Umbilical cord (tissue), 1 donor: ENCODE measurements at regions not wholly inside any gene's neighbourhood (a gene's known extent, or its start where the extent isn't known, plus 50 kb on each side); places are given as distances from the start of the nearest gene placed in this dataset.

Experiments used
- DNase-seq: peaks from one replicate; pipeline ENCODE4 v3.0.0-alpha.2; 2015; ENCODE audit warnings: low spot score

DNA sequence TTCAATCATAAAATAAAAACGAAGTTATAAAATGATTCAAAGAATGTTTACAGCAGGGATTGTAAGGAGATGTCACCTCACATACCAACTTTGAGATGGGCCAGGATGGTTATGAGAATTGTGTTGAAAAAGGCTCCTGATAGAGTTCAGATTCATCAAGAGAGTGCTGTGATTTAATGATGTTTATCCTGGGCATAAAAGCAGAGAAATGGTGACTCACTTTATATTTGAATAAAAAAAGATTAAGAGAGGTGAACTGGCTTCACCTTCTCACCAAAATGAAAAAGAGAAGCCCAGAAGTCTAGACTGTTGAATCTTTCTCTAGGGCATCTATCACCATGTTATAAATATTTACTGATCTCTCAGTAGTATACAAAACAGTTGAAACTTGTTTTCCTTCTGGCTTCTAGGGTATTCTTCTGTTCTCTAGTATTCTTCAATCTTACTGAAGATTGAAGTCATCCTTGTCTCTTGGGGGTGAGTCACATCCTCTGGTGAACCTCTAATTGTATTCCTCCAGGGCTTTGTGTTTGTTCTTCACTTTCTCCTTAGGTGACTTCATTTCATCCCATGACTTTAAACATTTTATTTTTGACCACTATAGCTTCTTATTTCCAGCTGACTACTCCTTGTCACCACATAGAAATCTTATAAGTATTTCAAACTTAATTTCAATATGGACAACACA, 1237.3 kb upstream of the C9orf72 start:
- no peak for DNase-seq

DNA sequence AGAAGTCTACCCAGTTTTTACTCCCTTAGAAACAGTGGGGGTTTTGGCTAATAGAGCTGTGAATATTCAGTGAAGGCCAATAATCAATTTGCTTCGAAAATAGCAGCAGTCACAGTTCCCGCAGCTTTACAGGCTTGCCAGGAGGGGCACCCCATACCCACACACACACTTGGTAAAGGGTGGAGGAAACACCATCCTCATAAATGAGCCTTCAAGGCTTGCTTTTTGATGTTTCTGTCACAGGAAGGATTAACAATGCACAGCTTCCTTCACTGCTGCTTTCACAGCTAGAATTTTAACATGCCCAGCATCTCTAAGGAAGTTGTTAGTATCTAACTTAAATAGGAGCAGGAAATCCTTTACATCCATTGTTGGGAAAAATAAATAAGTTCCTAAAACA, 1247.5 kb upstream of the C9orf72 start:
- no peak for DNase-seq

DNA sequence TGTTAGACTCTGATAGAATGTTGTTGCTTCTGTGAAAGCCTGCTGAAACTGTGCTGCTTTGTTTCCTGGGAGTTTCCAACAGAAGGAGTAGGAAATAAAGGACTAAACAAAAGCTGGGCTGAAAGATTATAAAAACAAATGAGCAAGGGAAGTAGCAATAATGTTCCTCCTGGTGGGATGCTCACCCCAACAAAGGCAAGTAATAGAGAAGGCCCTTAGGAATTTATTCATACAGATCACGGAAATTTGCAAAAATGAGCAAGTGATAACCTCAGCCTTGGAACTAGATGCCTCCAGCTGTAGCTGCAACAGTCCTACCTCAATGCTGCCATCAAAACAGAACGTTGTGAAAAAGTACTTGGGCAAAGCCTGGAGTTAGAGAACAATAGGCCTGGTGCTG, 1248.0 kb upstream of the C9orf72 start:
- no peak for DNase-seq

DNA sequence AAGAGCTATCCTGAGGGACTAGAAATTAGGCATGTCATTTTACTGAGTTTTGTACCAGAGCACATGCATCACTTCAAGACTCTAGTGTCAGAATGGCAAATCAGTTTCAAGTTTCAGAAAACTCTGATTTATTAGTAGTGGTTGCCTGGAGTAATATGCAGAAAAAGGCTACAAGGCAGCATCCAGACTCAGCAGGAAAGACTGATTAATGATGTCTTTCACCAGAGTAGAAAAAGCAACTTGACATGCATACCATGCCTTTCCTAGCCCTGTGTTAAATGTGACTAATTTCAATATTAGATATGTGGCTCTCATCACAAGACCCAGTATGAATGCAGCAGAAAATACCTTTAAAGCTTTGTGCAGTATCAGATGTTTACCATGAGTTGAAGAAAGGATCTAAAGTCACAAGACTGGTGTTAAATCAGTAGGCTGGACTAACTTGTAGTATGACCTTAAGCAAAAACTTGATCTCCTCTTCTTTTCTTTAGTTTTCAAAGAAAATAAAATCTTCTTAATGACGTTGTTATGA, 1251.2 kb upstream of the C9orf72 start:
- DNase-seq = no peak

DNA sequence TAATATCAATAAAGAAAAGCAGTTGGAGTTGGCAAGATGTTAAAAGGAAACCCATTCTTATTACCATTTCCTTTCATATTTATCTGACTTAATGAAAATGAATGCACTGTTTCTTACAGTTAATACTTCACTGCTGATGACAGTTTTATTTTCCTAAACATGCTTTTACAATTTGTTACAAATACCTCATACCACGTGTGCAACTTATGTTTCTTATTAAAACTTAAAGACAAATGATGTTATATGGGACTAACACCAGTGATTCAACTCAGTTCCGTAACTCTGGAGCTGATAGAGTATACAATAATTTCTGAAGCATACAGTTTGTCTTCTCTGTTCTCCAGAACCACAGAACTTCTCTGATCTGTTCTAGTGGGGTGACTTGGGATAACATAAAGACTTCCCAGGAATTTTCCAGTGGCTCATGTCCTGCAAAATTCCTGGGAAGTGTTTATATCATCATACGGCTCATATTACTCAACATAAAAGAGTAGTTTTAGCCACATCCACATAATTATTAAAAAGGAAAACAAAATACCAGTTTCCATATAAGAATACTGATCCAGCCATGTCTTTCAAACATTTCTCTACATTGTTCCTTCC, 1259.0 kb upstream of the C9orf72 start:
- peak; percentile 14 for DNase-seq

DNA sequence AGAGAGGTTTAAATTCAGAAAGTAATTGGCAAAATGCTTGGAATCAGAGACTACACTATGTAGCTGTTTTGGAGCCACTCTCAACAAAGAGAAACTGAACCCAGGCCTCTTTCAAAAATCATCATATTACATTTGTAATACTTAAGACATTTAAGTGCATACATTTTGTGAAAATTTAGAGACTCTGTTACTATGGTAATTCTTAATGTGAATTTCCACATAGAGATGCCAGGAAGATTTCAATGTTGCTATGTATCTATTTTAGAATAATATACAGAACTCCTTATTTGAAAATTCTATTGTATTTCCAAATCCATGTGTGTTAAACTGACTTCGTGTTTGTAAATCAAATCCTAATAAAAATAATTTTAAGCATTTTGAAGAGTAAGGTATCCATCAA, 1260.9 kb upstream of the C9orf72 start:
- DNase-seq = no peak

DNA sequence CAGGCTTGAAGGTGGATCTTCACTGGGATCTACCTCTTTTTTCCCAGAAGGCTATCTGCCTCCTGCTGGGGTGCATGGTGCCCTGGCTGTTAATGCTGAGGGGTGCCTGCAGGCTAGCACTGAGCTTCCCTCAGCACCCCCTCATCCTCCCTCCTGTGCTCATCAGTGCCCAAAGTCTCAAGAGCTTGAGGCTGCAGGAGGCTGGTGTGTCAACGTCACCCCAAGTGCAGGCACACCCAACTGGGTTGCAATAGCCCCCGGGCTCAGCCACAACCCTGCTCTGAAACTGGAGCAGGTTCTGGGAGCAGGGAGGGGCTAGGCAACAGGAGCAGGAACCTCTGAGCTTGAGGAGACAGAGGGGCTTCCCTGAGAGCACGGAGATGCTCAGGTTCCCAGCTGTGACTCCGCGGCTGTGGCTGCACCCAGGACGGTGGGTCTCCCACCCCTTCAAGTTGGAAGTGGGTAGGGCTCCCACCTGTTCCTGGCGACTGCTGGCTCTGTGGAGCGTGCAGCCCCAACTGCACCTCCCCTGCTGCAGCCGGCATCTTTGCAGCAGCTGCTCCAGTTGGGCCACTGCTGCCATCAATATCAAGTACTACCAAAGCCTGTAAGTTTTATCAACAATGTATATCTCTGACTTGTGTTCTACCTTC, 1266.6 kb upstream of the C9orf72 start:
- no peak for DNase-seq

DNA sequence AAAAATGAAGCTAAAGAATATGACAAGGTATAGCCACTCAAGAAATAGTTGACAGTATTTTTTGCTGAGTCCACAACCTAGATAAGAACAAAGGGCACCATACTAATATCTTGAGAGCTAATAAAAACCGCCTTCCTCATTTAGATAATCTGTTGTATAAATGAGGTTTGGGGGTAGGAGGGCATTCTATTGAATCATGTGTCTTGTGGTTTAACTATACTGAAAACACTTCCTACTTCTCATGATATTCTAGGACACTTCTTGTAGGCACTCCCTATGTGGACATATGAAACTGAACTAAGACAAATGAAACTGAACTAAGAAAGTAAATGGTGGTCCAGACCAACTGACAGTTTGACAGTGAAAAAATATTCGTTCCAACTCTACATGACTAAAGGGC, 1268.5 kb upstream of the C9orf72 start:
- DNase-seq = no peak

DNA sequence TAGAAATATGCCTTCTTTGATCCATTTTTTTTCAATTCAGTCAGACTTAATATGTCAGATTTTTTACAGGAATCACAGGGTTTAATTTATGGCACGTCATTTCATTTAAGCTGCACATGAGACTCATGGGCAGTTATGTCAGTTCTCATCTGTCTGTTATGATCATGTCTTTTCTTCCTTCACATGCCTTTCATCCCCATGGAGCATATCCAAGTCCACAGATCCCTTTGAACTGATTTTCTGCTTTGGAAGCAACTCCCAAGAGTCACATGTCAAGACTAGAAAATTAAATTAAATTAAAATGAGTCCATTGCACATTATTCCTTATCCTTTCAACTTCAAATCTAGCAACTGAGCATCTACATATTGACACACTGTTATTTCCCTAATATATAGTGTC, 1274.0 kb upstream of the C9orf72 start:
- DNase-seq = no peak

DNA sequence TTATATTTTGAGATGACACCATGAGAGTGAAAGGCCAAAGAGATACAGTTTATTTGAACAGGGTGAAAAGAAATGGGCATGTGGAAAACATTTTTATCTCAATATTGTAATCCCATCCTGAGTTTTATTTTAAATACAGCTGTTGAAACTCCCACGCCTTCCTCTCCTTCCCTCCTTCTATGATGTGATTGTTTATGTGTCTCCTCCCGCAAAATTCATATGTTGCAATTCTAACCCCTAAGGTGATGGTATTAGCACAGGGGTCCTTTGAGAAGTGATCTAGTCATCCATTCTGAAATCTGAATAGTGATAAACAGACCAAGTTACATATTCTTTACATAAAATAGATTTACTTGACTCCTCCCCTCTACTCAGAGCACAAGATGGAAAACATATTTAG, 1275.4 kb upstream of the C9orf72 start:
- DNase-seq = no peak

DNA sequence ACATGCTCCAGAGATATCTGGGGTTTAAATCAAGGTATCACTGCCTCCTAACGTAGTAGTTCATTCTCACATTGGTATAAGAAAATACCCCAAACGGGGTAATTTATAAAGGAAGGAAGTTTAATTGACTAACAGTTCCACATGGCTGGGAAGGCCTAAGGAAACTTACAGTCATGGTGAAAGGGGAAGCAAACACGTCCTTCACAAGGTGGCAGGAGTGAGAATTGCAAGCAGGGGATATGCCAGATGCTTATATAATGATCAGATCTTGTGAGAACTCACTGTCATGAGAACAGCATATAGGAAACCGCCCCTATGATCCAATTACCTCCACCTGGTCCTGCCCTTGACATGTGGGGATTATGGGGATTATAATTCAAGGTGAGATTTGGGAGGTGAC, 1280.2 kb upstream of the C9orf72 start:
- no peak for DNase-seq

DNA sequence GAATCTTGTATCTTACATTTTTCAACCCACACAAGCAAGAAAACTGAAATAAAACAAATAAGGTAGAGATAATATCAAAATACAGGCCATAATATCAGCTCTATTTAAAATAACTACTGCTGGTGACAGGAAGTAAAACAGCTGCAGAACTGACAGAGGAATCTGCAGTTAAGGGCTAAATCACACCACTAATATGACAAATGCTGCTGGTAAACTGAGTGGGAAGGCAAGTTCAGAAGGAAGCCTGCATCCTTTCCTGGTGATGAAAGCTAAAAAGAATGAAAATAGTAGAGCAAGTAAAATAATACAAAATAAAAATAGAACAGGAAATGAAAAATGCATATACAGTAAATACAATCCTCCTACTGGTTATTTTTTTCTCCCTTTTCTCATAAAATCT, 1293.7 kb upstream of the C9orf72 start:
- peak; percentile 11 for DNase-seq

DNA sequence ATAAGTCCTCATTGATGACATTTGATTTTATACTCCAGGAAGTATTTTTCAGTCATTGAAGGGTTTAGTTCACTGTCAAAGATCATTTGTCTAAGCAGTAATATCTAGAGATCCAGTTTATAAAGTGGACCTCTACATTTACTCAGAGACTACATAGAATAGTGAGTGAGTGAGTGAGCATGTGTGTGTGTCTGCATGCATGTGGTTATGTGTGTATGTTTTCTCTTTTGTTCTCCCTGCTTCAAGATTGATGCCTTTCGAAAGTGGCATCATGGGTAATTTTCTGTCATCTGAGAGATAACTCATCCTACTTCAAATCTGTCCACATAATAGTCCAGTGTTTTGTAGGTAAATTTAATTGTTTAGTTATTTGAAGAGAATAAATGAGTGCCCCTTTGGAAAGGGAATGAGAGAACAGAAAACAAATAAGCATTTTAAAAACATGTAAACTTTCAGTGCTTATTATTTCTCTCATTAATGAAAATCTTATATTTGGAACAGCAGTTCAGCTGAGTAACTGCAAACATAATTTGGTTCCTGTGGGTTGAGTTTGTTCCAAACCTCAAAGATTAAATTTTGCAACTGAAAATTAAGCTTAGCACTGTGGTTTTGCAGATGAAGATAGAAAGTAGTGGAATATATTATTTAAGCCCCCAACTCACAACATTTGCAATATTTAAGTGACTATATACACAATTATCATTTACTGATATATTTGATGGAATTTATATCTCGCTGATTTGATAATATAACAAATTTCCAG, 1295.1 kb upstream of the C9orf72 start:
- DNase-seq = no peak

DNA sequence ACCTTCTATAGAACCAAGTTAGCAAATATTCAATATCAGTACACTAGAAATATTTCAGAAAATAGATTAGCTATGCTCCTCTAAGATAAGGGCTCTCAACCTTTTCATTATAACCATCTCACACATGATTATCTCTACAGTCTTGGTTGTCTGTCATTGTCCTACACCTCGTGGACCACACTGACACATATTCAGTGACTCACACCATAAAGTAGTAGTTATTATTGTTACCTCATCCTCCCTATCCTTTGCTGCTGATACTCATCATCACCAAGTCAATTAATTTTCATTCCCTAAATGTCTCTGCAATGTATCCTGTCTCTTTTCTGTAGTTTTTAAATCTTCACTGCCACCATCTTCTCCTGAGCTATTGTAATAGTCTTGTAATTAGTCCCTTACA, 1309.2 kb upstream of the C9orf72 start:
- DNase-seq = no peak

DNA sequence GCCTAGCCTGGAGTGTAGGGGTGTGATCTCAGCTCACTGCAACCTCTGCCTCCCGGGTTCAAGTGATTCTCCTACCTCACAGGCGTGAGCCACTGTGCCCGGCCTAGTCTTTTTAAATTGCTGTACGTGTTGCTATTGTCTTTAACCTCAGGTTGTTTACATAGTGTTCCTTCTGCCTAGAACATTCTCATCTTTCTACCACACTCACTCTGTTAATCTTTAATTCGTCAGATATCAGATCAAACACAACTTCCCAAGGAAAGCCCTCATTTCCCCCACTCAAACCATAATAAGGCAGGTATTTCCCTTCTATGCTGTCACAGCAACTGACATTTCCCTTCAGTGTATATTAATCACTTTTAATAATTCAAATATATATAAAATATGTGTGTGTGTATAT, 1310.0 kb upstream of the C9orf72 start:
- no peak for DNase-seq

DNA sequence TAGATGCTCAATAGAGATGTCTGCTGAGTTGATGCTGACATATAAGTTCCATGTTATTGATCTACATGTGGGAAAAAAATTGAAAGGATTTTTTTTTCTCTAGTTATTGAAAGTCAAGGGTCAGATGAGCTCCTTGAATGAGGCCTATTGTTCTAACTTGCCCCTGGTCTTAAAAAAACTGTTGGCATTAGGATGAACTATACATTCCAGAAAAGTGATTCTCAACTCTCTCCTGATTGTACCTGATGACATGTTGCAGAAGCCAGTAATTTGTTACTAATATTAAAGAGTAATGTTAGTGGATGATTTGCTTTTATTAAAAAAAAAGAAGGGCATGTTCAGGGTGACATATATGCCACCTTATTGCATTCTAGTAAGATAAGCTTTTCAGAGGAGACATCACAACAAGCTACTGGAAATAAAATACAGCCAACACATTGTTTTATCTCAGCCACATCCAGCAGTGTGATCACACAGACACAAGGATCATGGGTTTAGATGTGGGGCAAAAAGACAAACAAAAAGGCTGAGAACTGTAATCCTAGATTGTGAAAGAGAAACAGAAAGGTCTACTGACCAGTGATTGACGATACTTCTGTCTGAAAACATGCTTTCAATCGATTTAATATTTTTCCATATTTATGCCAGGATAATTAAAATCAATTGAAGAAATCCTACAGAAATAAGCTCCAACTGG, 1314.1 kb upstream of the C9orf72 start:
- DNase-seq = no peak

DNA sequence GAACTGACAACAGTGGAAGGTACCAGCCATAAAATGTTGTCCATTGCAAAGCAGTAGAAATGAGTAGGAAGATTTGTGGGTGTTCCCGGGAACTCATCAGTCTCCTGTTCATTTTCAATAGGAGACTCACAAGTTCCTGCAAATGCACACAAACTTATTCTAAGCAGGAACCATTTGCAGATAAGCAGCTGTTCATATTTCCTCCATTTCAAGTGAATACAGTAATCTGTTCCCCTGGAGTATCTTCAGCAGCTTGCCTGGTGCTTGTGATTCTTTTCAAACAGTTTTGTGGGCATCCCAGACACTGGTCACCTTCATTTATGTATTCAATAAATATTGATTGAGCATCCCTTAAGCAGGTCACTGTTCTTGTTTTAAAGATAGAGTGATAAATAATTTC, 1315.5 kb upstream of the C9orf72 start:
- DNase-seq = no peak

DNA sequence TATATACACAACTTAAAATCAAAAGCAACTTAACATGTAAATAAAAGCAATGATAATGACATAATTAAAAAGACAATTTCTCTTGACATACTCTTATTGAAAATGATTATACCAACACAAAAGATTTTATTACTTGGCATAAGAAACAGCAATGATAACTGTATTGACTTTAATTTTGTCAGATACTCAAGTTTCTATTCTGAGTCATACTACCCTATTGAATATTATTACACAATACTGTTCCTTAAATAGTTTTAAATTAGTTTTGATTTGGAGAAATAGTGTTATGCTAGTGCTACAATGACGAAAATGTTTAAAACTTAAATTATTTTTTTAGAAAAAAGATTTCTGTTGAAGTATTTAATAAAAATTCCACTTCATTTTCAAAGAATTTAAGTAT, 1319.3 kb upstream of the C9orf72 start:
- no peak for DNase-seq

DNA sequence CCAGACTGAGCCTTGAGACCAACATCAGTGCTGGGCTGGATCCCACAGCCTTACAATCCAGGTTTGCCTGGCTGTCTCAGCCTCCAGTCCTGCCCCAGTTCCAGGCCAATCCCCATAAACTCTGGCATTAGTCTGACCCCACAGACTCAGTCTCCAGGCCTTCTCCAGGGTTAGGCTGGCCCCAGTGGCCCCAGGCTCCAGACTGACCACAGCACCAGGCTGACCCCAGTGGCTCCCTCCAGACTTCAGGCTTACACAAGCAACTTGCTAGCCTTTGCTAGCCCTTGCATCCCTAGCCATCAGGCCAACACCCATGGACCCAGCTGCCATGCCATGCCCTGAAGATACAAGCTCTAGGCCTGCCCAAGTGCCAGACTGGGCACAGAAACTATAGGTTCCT, 1326.0 kb upstream of the C9orf72 start:
- no peak for DNase-seq

DNA sequence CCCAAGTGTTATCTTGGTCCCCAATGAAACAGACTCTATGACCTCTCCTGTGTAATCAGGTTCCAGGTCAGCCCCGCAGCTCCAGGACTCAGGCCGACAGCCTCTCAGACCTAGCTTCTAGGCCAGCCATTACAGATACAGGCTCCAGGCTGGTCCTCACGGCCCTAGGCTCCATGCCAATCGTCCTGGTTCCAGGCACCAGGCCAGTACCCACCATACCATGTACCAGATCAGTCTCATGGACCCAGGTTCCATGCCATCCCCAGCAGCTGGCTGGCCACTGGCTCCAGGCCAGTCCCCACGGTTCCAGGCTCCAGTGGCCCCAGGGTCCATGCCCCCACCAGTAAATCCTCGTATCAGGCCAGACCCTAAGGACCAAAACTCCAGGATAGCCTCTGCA, 1326.6 kb upstream of the C9orf72 start:
- no peak for DNase-seq

DNA sequence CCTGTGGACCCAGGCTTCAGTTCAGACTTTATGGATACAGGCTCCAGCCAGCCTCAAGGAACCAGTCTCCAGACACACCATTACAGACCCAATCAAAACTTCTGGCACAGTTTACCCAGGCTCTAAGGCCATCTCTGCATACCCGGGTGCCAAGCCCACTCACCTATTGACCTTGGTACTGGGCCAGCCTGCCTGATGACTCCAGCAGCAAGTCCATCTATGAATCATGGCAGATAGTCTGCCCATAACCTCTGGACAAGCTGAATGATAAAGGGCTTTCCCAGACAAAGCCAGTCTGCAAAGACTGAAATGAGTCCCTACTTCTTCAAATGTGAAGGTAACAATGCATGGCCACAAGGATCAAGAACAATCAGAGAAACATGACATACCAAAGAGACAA, 1327.1 kb upstream of the C9orf72 start:
- DNase-seq = no peak

DNA sequence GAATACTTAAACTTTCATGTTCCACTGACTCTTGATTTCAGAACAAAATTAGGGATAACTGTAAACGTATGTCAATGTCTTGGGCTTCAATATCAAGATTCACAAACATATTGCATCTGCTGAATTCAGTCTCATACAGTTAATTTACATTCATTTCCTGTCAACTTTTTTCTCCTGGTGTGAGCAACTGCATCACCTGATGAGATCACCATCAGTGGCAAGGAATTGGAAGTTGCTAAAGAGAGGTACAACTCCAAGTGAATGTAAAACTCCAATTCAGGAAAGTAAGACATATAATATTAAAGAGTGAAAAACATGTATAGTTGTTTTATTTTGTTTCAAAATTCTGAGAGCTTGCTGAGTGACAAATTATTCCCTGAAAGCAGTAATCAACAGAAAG, 1336.2 kb upstream of the C9orf72 start:
- no peak for DNase-seq
